HG03571 (cell line): ENCODE measurements at regions not wholly inside any gene's neighbourhood (a gene's known extent, or its start where the extent isn't known, plus 50 kb on each side); places are given as distances from the start of the nearest gene placed in this dataset.

Source experiments
- ATAC-seq: cut with Tn5 transposase; IDR thresholded peaks from one replicate; pipeline ENCODE4 v1.9.1; 2021; ENCODE audit not compliant: unreplicated experiment

DNA sequence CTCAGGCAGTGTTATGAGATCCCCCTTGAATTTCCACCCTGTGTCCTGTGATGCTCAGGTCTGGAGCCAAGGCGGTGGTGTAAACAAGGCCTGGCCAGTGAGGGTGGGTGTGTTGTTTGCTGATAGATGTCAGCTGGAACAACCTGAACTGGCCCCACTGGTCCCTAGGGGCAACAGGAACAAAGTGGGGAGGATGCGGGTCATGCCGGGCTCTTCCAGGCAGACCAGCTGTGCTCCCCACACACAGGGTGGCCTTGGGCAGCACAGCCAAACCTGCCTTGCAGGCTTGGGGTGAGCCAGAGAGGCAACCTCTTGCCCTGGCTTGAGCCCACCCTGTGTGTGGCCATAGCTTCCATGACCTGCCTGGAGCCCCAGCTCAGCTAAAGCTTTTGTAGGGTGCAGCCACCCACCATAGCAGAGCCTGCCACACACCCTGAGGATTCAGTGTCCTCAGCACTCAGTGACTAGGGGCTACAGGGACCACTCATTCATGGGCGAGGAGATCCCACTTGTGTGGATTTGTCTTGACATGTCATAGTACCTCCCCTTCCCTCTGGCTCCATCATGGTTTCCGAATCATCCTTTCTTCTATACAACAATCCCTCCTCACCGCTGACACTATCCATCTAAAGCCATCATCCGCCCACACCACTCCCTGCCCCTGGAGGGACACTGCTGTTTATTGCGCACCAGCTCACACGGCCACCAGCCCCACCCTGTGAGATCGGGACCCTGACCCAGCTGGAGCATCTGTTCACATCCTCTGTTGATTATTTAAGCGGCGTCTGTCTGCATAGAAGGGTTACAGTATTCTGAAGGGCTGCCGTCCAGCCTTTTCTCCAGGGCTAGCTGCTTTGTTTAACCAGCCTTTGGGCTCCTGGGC is 268.8 kb downstream of the CYP26B1 start:
- no peak for ATAC-seq

DNA sequence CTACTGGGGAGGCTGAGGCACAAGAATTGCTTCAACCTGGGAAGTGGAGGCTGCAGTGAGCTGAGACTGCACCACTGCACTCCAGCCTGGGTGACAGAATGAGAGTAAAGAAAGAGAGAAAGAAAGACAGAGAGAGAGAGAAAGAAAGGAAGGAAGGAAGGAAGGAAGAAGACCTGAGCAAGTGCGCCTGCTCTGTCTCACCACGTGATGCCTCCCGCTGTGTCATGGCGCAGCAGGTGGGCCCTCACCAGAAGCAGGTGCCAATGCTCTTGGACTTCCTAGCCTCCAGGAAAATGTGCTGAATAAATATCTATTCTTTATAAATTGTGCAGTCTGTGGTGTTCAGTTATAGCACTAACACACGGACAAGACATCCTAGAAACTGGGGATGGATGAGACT is 270.0 kb downstream of the CYP26B1 start:
- ATAC-seq, result no peak

DNA sequence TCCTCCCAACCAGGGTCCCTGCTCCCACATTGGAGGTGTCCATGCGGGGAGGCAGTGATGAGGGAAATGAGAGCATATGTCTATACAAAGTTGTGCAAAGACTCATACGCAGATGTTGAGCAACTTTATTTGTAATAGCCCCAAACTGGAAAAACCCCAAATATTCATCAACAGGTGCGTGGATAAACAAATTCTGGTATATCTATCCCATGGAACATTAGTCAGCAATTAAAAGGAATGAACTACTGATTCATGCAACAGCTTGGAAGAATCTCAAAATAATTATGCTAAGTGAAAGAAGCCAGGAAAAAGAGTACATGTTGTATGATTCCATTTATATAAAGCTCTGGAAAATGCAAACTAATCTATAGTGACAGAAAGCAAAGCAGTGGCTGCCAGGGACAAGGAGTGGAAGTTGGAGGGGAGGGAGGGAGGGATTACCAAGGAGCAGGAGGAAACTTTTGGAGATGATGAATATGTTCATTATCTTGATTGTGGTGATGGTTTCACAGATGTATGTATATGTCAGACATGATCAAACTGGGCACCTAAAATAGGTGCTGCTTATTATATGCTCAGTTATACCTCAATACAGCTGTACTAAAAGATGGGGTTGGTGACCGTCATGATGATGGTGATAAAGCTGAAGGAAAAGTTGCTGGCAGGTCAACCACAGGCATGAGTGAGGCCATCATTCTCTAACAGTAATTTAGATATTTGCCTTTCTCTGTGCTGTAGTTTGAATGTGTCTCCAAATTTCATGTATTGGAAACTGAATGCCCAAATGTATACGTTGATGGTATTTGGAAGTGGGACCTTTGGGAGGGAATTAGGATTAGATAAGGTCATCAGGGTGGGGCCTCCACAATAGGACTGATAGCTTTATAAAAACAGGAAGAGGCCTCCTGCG is 270.9 kb downstream of the CYP26B1 start:
- ATAC-seq, result no peak

DNA sequence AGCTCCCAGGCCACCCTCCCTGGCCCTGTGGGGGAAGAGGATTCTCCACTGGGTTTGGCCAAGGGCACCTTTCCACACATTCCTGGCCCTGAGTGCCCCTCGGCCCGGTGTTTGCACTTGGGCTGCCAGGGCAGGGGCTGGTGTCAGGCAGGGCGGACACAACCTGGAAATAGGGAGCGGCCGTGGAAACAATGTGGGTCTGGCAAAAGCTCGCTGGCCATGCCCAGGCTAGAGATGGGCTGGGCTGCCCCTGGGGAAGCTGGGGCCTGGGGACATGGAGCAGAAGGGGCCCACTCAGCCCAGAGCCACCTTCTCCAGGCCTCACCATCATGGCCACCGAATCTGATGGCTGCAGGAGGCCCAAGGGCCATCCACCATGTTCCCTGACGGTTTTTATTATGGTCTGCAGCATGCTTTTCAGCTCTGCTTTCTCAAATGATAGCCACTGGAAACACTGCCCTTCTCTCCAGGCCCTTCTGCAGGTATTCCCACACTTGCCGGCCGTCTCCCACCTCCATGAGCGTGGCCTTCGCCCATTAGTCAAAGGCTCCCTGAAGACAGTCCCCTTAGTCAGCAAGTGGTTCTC is 275.1 kb downstream of the CYP26B1 start:
- no peak for ATAC-seq

DNA sequence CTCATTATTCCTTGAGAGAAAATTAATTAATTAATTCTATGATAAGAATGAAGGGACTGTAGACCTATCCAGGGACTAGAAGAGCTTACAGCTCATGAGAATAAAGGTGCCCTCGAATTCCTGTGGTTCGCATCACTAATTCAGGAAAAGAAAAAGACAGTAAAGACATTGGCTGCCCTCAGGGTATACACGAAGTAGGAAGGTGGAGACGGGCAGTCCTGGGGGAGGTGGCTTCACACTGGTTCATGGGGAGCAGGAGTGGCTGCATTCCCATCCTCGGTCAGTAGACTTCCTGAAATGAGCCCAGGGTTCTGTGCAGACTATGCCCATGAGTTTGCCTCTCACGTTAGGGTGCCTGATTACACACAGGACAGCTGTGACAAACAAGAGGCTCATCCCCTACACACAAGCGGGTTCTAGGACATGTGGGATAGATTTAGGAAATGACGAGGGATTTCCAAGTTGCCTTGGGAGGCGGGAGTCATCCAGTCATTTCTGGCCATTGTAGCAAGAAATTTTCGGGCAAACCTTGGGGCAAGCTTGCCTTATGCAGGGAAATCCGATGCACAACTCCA is 282.2 kb downstream of the CYP26B1 start:
- no peak for ATAC-seq

DNA sequence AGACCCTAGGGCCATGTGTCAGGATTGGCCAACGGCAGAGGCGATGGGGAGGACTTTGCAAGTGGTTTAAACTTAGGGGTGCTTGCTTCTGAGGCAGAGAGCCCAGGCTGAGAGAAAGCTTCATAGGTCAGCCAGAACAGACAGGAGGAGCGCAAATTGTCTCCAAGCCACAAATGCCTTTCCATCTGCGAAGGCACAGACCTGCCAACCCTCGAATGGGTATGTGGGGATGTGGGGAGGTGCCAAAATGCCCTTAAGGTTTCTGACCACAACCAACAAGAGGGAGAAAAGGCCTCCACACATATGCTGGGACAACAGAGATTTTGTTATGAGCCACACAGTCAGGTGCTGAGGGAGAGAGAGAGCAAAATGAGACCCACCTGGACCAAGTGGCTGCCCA is 283.6 kb downstream of the CYP26B1 start:
- ATAC-seq, result no peak

DNA sequence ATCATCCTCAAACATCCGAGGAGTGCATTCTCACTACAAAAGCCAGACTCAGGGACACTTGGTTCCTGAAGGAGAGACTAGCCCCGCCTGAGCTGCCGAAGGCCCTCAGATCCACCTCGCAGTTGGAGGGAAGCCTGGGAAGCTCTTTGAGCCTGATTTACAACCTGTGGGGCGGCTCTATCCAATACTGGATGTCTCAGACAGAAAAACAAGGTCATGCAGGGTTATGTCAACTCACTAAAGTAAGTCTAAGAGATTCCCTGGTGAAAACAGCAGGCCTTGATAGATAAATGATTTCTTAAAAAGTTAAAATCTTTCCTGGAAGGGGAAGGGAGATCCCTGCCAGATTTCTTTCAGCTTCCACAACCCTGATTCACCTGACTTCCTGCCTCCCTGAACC is 284.3 kb downstream of the CYP26B1 start:
- no peak for ATAC-seq

DNA sequence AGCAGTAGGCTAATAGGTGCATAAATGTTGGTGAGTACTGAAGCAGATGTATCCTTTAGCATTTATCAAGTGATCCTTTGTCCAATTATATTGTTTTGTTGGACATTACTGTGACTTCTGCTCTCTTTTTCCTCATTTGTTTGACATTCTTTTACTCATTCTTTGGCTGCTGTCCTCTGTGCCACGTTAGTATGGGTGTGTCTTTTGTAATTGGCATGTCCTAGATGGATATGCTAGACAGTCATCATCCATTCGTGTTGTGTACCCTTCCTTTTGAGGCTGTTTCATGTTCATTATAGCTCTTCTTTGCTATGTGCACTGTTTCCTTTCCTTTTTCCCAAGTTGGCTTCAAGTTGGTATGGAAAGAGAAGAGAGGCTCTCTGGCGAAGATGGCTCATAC is 284.7 kb downstream of the CYP26B1 start:
- no peak for ATAC-seq

DNA sequence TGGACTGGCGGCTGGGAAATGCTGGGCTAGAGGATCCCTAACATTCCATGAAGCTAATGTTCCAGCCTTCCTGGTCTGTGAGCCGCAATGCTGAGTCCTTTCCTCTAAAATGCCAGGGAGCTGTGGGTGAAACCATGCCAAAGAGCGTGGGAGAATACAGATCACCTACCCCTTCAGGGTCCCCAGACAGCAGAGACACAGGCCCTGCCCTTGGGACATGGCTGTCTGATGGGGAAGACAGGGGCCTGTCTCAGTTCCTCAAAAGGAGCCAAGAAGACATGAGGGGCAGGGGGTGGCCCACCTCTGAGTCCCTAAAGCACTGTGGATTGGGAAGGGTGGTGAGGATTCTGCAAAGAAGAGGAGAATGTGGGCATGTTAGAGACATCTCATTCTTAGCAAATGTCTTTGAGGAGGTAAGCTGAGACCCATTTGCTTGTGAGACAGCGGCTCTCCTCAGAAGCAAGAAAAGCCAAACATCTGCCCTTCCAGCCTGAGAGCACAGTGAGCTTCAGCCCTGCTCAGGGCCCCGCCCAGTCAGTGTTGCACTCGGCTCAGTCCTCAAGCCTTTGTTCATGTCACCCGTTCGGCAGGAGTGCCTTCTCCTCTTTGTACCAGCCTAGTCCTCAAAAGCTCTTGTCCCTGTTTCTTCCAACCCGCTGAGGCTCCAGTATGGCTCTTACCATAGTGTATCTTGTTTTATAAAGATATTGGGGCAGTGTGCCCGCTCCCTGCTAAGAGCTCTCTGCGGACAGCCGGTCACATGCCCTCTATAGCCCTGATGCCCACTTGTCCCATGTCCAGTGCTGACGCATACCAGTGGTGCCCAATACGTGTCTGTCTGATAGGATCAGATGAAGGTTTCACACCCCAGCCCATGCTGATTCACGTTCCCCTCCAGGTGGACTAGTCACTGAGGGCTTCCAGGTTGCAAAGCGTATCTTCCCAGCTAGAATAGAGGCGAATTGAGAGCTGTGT is 286.2 kb downstream of the CYP26B1 start:
- ATAC-seq, result no peak

DNA sequence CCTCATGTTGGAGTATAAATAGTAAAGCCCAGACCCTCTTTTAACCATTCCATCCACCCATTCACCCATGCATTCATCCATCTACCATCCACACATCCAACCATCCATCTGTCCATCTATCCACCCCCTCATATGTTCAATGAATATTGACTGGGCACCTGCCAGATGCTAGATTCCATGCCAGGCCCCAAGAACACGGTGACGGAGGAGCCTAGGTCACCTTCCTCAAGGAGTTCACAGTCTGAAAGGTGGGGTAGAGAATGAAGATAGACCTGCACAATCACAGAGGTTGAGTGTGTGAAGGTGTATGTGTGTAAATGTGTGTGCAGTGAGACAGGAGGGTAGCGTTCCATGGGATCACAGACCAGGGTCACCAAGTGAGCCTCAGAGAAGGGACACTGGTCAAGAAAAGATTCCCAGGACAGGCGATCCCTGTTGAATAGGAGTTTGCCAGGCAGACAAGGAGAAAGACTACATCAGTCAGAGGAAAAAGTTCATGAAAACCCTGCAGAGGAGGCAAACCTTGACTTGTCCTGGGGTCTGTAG is 287.2 kb downstream of the CYP26B1 start:
- no peak for ATAC-seq

DNA sequence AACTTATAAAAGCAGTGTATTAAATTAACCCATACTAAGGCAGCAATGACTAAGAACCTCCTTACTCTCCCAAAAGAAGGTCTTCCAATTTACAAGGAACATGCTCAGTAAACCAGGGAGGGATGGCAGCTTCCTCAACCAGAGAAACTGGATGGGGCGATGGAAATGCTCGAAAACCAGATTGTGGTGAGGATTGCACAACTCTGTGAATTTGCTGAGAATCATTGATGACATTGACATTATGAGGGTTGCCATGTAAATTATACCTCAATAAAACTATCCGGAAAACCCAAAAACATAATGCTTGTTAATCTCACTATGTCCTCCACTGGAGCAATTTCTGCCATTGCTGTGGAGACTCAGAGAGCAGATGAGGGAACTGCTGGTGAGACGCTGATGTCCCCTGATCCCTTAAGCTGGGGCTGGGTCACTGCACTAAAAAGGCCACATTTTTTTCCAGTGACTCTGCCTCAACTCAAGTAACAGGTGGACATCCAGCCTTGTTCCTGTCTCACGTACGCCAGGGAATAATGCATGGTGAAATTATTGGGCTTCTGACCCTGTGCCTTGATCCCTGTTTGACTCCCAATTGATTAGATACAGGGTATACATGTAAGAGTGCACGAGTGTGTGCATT is 288.3 kb downstream of the CYP26B1 start:
- no peak for ATAC-seq

DNA sequence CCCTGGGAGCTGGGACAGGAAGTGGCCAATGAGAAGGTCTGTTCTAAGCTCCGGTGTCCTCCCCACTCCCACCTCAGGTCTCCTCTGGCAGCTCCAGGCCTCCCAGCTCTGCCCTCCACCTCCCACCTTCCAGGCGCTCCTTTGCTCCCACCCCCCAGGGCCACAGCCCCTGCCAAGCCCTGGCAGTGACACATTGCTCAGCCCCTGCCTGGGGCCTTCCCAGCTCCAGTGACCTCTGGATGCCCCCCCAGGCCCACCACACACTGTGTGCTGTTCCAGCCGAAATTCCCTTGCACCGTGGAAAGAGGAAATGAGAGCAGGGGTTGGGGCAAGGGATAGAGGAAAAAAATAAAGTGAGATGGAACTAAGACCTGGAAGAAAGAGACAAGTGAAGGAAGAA is 289.6 kb downstream of the CYP26B1 start:
- no peak for ATAC-seq

DNA sequence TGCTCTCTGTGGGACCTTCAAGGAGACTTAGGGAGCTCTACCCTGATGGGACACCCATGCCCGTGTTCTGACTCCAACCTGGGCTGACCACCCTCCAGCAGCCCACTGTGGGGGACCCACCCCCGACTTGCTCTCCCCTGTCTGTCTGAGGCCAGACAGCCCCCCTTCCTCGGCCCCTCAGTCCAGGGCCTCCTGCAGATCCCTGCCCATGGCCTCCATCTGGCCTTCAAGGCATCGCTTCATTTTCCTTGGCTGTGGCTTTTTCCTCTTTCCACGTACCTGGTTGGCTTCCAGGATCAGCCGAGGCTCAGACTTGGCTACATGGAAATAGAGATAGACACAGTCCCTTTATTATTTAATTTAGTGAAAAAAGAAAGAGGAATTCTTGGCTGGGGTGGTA is 290.0 kb downstream of the CYP26B1 start:
- no peak for ATAC-seq

DNA sequence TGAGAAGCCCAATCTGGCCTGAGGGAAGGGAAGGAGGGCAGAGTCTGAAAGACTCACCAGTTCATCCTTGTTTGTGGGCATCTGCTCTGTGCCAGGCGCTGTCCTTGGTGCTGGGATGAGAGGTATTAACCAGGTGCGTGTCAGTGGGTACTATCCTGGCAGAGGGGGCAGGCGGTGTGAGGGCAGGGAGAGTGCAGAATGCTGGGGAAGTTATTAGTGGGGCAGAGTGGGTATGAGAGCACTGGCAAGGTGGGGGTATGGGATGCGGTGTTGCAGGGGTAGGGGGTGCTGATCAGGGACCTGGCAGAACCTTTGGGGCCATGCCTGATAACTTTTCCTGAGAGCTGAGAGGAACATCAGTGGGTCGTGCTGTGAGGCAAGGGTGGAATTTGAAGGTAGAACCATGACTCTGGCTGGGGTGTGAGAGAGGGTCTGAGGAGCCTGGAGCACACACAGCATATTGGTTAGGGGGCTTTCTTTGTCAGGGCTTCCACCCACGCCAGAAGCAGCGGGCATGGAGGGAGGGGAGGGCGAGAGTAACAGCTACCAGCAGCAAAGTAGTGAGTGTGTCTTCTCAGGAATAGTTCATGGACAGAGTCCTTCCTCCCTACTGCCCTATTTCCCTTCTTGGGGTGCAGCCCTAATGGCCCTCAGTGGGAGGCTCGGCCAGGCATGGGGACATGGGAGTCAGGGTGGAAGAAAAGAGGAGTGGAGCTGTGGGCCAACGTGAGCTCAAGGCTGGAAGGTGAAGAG is 290.7 kb downstream of the CYP26B1 start:
- no peak for ATAC-seq

DNA sequence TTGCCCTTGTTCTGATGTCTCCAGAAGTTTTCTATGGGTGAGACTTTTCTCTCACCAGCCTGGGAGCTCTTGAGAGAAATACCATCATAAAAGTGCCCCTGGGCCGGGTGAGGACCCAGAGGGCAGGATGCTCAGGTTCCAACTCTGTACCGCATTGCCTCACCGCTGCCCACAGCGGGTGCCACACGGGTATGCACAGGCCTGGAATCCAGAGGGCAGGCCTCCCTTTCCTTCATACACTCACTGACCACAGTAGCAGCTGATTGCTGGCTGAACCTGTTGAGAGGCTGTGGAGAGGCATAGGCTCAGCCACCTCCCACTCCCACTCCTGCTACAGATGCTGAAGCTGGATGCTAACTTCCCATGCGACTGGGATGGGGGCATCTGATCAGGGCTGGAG is 293.8 kb downstream of the CYP26B1 start:
- ATAC-seq, result no peak

DNA sequence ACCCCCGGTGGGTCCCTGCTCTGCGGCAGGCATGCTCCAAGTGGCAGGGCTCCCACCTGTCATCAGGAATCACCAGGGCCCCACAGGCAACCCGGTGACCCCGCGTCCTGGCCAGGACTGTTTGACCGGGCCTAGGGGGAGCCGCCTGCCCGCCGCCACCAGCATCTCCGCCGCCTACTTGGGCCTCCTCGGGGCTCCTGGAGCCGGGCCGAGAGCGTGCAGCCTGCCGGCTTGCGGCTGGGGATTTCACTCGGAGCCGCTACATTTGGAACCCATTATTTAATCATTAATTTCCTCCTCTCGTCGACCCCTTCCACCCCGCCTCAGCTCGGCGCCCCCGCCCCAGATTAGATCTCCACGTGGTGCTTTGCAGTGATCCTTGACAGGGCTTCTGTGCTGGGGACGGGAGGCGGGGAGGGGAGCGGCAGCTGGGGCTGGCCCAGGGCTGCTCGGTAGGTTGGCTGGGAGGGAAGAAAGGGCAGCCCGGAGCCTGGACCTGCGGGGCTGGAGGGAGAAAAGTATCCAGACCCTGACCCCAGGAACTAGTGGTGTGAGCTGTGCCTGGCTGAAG is 295.4 kb downstream of the CYP26B1 start:
- ATAC-seq, result no peak

DNA sequence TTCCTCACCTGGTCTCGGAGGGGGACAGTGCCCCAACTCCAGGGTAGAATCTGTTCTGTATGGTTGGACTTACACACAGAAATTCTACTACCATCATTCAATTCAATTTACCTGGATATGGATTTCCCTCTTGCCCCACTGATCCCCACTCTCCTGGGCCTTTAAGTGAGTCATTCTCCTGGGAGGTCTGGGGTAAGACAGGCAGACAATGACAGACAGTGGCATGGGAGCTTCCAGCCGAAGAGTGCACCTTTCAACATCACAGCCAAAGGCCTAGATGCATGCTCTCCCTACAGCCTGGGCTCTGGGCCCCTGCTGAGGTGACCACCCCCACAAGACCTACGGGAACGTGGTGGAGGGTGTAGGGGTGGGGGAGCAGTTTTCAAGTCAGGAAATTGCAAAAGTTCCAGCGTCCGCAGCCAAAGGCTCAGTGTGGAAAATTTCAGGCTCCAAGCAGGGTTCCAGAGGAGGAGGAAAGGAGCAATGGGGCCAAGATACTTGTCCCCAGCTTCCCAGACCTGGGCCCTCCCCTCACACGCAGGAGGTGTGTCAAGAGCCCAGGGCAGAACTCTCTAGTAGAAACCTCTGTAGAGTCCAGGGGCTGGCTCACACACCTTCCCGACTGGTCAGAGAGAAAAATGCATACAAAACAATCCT is 296.4 kb downstream of the CYP26B1 start:
- no peak for ATAC-seq

DNA sequence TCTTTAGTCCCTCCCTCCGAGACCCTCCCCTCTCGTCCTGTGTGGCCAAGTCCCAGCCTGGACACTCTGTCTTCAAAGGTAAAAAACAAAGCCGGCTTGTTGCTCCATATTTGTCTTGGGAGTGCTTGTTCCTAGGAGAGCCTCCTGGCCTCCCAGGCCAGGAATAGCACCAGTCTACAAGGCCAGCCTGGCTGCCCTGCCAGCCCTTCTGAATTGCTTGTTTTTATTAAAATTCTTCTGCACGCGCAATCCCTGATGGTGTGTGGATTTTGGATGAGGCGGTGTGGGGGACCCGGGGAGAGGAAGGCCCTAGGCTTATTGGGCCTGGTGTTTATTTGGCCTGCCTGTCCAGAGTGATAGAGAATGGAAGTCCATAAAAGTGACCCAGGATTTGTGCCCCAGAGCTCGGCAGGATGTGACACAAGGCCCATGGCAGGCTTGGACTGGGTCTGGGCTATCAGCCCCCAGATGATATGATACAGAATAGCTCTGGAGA is 297.3 kb downstream of the CYP26B1 start:
- no peak for ATAC-seq
